H1 (cell line): ENCODE measurements at regions not wholly inside any gene's neighbourhood (a gene's known extent, or its start where the extent isn't known, plus 50 kb on each side); places are given as distances from the start of the nearest gene placed in this dataset.

ENCODE experiments used
- USF2 ChIP-seq: IDR thresholded peaks from 2 replicates; pipeline ENCODE4 v1.6.1; 2011; ENCODE audit warnings: low read length, improper control_type of control experiment
- YY1 ChIP-seq: IDR thresholded peaks from 2 replicates; pipeline ENCODE4 v1.6.1; 2011; ENCODE audit warnings: low read depth, mild to moderate bottlenecking, low read length
- TF ChIP-seq, protein P1 (sequence below): fragments of 300-600 bp; sonication (generic); IDR thresholded peaks from 2 replicates; pipeline ENCODE4 v1.7.1; 2012; ENCODE audit warnings: low read length, moderate library complexity, mild to moderate bottlenecking, inconsistent platforms; ENCODE audit not compliant: insufficient replicate concordance

- TF ChIP-seq, protein P1, sequence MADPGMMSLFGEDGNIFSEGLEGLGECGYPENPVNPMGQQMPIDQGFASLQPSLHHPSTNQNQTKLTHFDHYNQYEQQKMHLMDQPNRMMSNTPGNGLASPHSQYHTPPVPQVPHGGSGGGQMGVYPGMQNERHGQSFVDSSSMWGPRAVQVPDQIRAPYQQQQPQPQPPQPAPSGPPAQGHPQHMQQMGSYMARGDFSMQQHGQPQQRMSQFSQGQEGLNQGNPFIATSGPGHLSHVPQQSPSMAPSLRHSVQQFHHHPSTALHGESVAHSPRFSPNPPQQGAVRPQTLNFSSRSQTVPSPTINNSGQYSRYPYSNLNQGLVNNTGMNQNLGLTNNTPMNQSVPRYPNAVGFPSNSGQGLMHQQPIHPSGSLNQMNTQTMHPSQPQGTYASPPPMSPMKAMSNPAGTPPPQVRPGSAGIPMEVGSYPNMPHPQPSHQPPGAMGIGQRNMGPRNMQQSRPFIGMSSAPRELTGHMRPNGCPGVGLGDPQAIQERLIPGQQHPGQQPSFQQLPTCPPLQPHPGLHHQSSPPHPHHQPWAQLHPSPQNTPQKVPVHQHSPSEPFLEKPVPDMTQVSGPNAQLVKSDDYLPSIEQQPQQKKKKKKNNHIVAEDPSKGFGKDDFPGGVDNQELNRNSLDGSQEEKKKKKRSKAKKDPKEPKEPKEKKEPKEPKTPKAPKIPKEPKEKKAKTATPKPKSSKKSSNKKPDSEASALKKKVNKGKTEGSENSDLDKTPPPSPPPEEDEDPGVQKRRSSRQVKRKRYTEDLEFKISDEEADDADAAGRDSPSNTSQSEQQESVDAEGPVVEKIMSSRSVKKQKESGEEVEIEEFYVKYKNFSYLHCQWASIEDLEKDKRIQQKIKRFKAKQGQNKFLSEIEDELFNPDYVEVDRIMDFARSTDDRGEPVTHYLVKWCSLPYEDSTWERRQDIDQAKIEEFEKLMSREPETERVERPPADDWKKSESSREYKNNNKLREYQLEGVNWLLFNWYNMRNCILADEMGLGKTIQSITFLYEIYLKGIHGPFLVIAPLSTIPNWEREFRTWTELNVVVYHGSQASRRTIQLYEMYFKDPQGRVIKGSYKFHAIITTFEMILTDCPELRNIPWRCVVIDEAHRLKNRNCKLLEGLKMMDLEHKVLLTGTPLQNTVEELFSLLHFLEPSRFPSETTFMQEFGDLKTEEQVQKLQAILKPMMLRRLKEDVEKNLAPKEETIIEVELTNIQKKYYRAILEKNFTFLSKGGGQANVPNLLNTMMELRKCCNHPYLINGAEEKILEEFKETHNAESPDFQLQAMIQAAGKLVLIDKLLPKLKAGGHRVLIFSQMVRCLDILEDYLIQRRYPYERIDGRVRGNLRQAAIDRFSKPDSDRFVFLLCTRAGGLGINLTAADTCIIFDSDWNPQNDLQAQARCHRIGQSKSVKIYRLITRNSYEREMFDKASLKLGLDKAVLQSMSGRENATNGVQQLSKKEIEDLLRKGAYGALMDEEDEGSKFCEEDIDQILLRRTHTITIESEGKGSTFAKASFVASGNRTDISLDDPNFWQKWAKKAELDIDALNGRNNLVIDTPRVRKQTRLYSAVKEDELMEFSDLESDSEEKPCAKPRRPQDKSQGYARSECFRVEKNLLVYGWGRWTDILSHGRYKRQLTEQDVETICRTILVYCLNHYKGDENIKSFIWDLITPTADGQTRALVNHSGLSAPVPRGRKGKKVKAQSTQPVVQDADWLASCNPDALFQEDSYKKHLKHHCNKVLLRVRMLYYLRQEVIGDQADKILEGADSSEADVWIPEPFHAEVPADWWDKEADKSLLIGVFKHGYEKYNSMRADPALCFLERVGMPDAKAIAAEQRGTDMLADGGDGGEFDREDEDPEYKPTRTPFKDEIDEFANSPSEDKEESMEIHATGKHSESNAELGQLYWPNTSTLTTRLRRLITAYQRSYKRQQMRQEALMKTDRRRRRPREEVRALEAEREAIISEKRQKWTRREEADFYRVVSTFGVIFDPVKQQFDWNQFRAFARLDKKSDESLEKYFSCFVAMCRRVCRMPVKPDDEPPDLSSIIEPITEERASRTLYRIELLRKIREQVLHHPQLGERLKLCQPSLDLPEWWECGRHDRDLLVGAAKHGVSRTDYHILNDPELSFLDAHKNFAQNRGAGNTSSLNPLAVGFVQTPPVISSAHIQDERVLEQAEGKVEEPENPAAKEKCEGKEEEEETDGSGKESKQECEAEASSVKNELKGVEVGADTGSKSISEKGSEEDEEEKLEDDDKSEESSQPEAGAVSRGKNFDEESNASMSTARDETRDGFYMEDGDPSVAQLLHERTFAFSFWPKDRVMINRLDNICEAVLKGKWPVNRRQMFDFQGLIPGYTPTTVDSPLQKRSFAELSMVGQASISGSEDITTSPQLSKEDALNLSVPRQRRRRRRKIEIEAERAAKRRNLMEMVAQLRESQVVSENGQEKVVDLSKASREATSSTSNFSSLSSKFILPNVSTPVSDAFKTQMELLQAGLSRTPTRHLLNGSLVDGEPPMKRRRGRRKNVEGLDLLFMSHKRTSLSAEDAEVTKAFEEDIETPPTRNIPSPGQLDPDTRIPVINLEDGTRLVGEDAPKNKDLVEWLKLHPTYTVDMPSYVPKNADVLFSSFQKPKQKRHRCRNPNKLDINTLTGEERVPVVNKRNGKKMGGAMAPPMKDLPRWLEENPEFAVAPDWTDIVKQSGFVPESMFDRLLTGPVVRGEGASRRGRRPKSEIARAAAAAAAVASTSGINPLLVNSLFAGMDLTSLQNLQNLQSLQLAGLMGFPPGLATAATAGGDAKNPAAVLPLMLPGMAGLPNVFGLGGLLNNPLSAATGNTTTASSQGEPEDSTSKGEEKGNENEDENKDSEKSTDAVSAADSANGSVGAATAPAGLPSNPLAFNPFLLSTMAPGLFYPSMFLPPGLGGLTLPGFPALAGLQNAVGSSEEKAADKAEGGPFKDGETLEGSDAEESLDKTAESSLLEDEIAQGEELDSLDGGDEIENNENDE, result no peak
- TF ChIP-seq YY1, result no peak
- TF ChIP-seq USF2, result no peak
Observed at GRCh38 chr12:11946161-11946560, 124.6 kb upstream of the BCL2L14 start (continued).
